SK-N-SH (cell line): ENCODE measurements at regions not wholly inside any gene's neighbourhood (a gene's known extent, or its start where the extent isn't known, plus 50 kb on each side); places are given as distances from the start of the nearest gene placed in this dataset.

Experiments
- GABPA ChIP-seq: IDR thresholded peaks from 2 replicates; pipeline ENCODE4 v1.4.0; 2012; ENCODE audit warnings: low read depth, mild to moderate bottlenecking
- NRF1 ChIP-seq: IDR thresholded peaks from 2 replicates; pipeline ENCODE4 v1.6.1; 2012; ENCODE audit warnings: low read depth, mild to moderate bottlenecking, low read length
- POLR2AphosphoS5 ChIP-seq: IDR thresholded peaks from 2 replicates; pipeline ENCODE4 v1.6.1; 2012; ENCODE audit warnings: low read depth, low read length
- RAD21 ChIP-seq: IDR thresholded peaks from 2 replicates; pipeline ENCODE4 v1.6.1; 2012; ENCODE audit warnings: mild to moderate bottlenecking, low read length
- RFX5 ChIP-seq: IDR thresholded peaks from 2 replicates; pipeline ENCODE4 v1.6.1; 2012; ENCODE audit warnings: mild to moderate bottlenecking, improper control_type of control experiment, low read length
- ZBTB33 ChIP-seq: IDR thresholded peaks from 2 replicates; pipeline ENCODE4 v1.4.0; 2012; ENCODE audit warnings: low read depth, borderline replicate concordance
- TF ChIP-seq, protein P1 (sequence below): fragments of 200-600 bp; sonication (generic); IDR thresholded peaks from 2 replicates; pipeline ENCODE4 v1.6.1; 2017; ENCODE audit warnings: antibody characterized with exemption, mild to moderate bottlenecking, moderate library complexity

GRCh38 chr2:43159797-43160196 lies 66.6 kb downstream of the ZFP36L2 start:
- TF ChIP-seq GABPA (no peak), ZBTB33 (no peak), RFX5 (no peak), POLR2AphosphoS5 (no peak), RAD21 (no peak), NRF1 (no peak)
- TF ChIP-seq, protein P1, sequence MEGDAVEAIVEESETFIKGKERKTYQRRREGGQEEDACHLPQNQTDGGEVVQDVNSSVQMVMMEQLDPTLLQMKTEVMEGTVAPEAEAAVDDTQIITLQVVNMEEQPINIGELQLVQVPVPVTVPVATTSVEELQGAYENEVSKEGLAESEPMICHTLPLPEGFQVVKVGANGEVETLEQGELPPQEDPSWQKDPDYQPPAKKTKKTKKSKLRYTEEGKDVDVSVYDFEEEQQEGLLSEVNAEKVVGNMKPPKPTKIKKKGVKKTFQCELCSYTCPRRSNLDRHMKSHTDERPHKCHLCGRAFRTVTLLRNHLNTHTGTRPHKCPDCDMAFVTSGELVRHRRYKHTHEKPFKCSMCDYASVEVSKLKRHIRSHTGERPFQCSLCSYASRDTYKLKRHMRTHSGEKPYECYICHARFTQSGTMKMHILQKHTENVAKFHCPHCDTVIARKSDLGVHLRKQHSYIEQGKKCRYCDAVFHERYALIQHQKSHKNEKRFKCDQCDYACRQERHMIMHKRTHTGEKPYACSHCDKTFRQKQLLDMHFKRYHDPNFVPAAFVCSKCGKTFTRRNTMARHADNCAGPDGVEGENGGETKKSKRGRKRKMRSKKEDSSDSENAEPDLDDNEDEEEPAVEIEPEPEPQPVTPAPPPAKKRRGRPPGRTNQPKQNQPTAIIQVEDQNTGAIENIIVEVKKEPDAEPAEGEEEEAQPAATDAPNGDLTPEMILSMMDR, result no peak
